HL-60 (cell line): ENCODE measurements at regions not wholly inside any gene's neighbourhood (a gene's known extent, or its start where the extent isn't known, plus 50 kb on each side); places are given as distances from the start of the nearest gene placed in this dataset.

Experiments
- DNase-seq, 2 experiments: peaks; one replicate each; pipeline ENCODE4 v3.0.0-alpha.2; 2010 to 2020; ENCODE audit warnings: low read depth in 1 of 2, low spot score in 1 of 2
- H3K27ac ChIP-seq: fragments of 250-450 bp; sonication (Bioruptor Pico); replicated peaks from 2 replicates; pipeline ENCODE4 v1.5.1; 2020; ENCODE audit warnings: mild to moderate bottlenecking, moderate library complexity
- H3K27me3 ChIP-seq: fragments of 250-450 bp; sonication (Bioruptor Pico); 2 replicates; pipeline ENCODE4 v1.5.1; 2021; ENCODE audit warnings: mild to moderate bottlenecking, moderate library complexity; ENCODE audit not compliant: insufficient read depth, poor library complexity, severe bottlenecking
- H3K4me3 ChIP-seq: replicated peaks from 2 replicates; pipeline ENCODE4 v1.5.1; 2011; ENCODE audit warnings: mild to moderate bottlenecking, control low read depth, low read length; ENCODE audit not compliant: insufficient read depth
- CTCF ChIP-seq: IDR thresholded peaks from one replicate; pipeline ENCODE4 v1.5.1; 2011; ENCODE audit warnings: low read length, control low read depth, inconsistent platforms; ENCODE audit not compliant: insufficient read depth
- GABPA ChIP-seq: IDR thresholded peaks from 2 replicates; pipeline ENCODE4 v1.6.1; 2012; ENCODE audit warnings: low read depth
- POLR2AphosphoS5 ChIP-seq: IDR thresholded peaks from 2 replicates; pipeline ENCODE4 v1.6.1; 2012; ENCODE audit warnings: low read depth
- REST ChIP-seq: IDR thresholded peaks from 2 replicates; pipeline ENCODE4 v1.6.1; 2012; ENCODE audit warnings: low read depth; ENCODE audit not compliant: insufficient replicate concordance
- SPI1 ChIP-seq: IDR thresholded peaks from 2 replicates; pipeline ENCODE4 v1.6.1; 2012; ENCODE audit warnings: low read depth, mild to moderate bottlenecking, borderline replicate concordance

- no peak for DNase-seq
- no peaks in the 10 kb centered on the region for H3K27me3 ChIP-seq
- no peak overlapping the region for H3K27ac ChIP-seq
- no peak for TF ChIP-seq POLR2AphosphoS5
- TF ChIP-seq CTCF = no peak
- TF ChIP-seq SPI1 = no peak
- TF ChIP-seq GABPA = no peak
- TF ChIP-seq REST = no peak
- no peak overlapping the region for H3K4me3 ChIP-seq
Observed at GRCh38 chr5:99104538-99105132, 175.8 kb upstream of the CHD1 start.

- DNase-seq = no peak
- TF ChIP-seq CTCF = no peak
- TF ChIP-seq REST = no peak
- TF ChIP-seq POLR2AphosphoS5 = no peak
- no peak for TF ChIP-seq SPI1
- no peak for TF ChIP-seq GABPA
- Histone ChIP-seq H3K27me3 (no peaks in the 10 kb centered on the region), H3K4me3 (no peak overlapping the region), H3K27ac (no peak overlapping the region)
Observed at GRCh38 chr5:99102073-99102697, 173.4 kb upstream of the CHD1 start.

GRCh38 chr5:99099691-99100090 lies 170.9 kb upstream of the CHD1 start:
- no peak for DNase-seq
- Histone ChIP-seq H3K4me3 (no peak overlapping the region), H3K27ac (no peak overlapping the region), H3K27me3 (no peaks in the 10 kb centered on the region)
- TF ChIP-seq REST = no peak
- no peak for TF ChIP-seq GABPA
- no peak for TF ChIP-seq CTCF
- no peak for TF ChIP-seq SPI1
- no peak for TF ChIP-seq POLR2AphosphoS5
